T follicular helper cell (primary cell): ENCODE measurements at regions not wholly inside any gene's neighbourhood (a gene's known extent, or its start where the extent isn't known, plus 50 kb on each side); places are given as distances from the start of the nearest gene placed in this dataset.

Source experiments
- DNase-seq: peaks from one replicate; pipeline ENCODE4 v3.0.0-alpha.2; 2020; ENCODE audit warnings: low read depth

DNA sequence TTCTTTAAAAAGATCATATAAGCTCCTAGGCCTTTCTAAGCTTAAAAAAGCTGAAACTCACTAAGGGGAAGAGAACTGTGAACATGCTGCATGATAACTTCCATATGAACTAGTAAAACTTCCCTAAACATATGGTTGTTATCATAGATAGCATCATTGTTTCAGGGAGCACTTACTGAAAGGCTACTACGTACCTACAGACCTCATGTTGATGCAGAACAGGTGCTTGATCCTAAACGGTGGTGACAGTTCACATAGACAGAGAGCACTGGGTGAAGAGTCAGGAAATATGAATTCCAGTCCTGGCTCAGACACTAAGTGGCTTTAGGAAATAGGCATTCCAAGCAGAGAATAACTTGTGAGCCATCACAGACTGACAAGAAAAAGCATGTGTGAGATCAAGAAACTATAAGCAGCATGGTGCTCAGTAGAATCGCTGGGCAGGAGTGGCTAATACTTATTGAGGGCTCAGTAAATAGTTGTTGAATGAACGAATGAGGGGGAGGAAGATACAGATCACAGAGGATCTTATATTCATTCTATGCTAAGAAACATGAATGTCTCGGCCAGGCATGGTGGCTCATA is 78.4 kb upstream of the NUDT4 start:
- DNase-seq = no peak

DNA sequence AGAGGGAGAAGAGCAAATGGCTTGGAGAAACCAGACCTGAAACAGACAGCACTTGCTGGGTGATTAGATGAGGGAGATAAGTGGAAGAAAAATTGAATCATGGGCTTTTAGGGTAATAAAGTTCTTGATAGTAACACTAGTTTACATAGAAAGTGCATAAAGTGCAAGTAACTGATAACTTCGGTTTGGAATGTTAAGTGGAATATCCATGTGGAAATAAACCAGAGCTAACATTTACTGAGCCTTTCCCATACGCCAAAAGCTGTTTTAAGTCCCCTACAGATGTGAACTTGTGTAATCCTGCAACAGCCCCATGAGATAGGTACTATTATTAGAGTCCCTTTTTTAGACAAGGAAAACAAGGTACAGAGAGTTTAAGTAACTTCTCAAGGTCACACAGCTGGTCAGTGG is 77.1 kb upstream of the NUDT4 start:
- DNase-seq = no peak

DNA sequence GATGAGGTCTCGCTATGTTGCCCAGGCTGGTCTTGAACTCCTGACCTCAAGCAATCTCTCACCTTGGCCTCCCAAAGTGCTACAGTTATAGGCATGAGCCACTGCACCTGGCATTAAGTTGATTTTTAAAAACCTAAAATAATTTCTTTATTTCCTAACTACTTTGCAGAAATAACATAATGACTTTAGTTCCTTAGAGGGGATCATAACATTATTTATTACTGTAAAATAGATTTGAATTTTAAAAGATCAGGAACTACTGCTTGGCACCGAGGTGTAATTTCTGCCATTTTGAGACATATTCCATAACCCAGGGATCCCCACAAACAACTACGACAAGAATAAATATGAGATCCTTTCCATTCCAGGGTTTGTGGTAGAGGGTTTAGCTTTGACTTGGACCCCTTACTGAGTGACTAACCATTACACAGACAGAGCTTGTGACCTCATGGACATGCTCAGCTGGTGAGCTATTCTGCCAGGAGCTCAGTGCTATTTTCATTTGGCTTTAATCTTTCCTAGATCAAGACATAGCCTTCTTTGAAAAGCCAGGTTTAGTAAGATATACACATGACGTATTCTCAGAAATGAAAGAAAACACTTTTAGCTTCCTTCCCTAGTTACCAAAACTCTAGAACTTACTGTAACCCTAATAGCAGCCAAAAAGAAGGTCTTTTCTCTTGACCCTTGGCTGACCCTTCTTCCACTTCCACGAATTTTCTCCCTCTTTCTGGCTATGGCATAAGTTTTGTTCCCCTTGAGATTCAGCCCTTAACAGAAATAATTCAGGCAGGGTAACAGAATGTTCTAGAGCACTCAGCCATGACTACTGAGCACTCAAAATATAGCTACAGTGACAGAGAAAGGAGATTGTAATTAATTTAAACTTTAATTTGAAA is 75.1 kb upstream of the NUDT4 start:
- no peak for DNase-seq

DNA sequence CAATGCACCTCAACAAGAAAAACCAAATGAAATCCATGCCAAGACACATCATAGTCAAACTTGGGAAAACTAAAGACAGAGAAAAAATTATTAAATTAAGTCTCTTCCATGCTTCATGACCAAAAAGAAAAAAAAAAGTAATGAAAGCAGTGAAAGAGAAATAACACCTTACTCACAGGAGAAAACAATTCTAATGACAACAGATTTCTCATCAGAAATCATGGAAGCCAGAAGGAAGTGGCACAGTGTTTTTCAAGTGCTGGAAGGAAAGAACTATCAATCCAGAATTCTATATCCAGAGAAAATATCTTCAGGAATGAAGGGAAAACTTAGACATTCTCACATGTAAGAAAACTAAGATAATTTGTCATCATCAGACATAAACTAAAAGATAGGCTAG is 71.1 kb upstream of the NUDT4 start:
- DNase-seq = no peak

DNA sequence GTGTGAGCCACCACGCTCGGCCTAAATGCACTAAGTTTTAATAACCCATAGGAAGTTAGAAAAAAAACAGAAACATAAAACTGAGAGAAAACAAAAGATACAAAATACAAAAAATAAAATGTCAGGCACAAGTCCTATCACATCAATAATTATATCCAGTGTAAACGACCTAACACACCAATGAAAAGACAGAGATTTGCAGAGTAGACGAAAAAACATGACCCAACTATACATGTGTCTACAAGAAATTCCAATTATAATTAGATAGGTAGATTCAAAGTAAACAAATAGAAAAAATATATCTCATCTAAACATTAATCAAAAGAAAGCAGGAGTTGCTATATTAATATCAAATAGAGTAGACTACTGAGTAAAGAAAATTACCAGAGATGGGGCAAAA is 69.4 kb upstream of the NUDT4 start:
- no peak for DNase-seq

DNA sequence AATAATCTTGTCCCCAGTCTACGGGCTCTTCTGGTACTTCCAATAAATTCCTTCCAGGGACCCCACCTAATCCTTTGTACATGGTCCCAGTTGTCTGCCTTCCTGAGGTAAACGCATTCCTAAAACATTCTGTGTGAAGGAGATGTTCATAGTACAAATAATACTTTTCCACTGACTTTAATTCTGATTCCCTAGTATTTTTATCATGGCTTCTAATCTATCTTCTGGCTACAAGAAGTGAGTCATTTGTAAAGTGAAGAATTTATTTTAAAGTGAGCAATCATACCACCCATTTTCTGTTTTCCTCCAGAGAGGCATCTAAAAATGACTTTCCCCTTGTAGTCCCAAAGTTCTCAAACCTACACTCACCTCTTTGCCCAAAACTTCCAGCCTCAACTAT is 65.9 kb upstream of the NUDT4 start:
- no peak for DNase-seq

DNA sequence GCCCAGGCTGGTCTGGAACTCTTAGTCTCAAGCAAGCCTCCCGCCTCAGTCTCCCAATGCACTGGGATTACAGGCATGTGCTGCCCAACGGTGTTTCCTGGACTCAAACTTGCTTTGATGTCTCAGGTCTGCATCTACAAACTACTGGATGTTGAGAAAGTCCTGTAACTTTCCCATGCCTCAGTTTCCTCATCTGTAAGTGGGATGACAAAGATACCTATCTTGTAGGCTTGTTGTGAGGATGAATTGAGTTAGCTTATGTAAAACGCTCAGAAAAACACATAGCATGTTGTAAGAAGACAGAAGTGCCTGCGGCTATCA is 63.6 kb upstream of the NUDT4 start:
- no peak for DNase-seq

DNA sequence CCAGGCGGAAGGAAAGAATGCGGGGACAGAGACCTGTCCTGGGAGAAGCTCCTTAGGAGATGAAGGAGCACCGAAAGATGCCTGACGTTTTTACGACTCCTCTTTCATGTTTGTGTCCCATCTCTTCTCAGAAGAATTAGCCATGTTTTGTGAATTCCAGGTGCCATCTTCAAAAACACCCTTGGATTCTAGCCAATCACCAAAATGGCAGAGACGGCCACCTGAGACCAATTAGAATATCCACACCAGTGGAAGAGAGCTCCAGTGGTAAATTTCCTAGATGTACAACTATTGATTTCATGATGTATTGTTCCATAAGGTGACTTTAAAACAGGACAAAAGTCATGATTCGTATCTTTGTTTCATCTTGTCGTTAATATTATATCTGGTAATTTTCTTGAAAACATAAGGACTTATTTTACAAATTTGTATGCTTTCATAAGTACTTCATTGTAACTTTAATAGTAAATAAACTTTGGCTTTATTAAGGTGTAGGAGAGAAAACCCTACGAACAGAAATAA is 62.3 kb upstream of the NUDT4 start:
- DNase-seq = no peak

DNA sequence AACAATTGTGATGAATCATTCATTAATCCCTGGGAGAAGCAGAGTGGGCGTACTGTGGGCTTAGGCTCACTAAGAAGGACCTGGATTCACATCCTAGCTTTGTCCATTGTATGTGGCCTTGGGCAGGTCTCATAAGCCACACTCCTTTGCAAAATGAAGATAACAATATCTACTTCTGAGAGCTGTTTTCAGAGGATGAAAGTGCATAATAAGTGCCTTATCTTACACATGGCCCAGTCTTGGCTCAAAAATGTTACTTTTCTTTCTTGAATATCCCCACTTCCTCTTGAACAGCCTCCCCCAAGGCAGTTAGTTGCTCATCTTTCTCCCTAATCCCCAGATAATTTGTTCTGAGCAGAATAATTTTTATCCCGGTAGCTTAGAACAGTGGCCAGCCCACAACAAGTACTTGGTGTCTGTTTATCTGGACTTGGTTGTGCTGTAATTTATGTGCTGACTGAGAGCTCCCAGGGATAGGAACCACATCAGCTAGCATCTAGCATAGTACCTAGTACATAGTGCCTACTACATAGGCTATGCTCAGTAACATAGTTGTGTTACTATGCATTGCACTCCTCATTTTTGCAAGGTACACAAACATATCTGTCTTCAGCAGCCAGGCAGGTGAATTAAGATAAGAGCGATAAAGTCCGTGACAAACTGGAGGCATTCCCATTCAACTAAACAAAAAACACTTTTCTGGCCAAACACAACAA is 61.7 kb upstream of the NUDT4 start:
- DNase-seq = no peak

DNA sequence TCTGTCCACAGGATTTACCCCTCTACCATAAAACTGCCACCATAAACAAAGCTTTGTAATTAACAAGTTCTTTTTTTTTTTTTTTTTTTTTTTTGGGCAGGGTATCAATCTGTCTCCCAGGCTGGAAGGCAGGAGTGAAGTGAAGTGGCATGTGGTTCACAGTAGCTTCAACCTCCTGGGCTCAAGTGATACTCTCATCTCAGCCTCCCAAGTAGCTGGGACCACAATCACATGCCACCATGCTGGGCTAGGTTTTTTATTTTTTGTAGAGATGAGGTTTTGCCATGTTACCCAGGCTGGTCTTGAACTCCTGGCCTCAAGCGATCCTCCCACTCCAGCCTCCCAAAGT is 61.1 kb upstream of the NUDT4 start:
- DNase-seq = no peak

DNA sequence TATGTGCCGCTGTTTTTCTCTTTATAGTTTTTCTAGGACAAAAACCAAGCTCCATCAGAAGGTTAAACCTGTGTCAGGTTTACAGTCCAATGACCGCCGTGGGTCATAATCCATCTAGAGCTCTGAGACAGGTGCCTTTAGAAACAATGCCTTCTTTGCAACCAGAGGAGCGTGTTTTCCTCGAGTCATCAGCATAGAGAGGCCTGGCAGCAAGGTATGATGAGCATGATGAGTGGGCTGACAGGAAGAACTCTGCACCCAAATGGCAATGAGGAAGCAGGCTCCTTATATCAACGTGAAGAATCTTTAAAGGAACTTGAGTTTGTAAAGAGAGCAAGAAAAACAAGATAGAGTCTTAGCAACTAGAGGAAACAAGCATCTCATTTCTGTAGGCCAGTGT is 60.5 kb upstream of the NUDT4 start:
- DNase-seq = no peak

DNA sequence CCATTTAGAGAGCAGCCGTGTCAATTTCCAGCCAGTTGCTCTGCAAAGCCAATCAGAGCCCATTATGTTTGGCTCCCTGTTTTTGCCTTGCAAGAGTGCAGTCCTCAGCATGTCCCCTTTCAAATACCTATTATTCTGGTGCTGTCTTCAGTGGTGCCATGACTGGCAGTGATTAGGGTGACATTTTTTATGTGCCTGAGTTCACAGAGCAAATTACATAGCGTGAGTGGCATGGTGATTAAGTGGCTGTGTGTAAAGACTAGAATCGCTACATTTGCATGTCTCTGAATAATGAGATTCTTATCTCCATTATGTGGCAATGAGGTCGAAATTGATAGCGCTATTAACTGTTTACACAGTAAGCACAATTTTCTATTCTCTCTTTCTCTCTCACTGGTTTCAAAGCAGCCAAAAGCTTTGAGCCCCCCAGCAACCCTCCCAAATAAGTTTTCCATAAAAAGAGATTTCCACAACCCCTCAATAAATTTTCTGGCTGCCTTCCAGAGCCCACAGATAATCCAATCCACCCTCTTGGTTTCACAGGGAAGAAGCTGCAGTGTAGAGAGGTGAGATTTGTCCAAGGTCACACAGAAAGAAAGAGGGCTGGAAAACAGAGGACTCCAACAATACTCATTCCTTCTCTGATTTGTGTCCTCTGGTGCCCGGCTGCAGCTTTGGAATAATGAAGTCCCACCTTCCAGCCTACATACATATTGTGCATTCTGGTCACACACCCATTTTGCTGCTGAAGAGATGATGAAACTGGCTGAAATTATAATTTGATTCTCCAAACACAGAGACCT is 58.8 kb upstream of the NUDT4 start:
- no peak for DNase-seq

DNA sequence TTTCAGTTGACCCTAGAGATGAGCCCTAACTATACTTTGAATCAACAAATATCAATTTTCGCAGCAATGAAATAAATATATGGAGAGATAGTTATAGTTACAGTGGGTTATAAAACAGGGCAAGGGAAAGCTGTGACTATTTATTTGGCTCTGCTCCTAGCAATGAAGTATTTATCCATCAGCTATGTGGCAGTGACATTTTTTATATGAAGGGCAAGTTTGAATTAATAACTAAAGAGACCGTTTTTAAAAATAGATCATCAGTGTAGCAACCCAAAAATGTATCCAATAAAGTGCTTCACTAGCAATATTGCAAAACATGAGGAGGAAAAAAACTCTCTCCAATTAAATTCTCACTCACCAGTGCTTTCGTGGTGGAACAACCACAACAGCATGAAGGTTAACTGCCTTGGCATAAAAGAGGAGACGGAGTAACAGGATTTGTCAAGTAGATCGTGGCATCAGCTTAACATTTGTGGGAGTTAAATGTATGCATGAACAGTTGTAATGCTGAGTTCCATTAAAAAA is 58.1 kb upstream of the NUDT4 start:
- no peak for DNase-seq

DNA sequence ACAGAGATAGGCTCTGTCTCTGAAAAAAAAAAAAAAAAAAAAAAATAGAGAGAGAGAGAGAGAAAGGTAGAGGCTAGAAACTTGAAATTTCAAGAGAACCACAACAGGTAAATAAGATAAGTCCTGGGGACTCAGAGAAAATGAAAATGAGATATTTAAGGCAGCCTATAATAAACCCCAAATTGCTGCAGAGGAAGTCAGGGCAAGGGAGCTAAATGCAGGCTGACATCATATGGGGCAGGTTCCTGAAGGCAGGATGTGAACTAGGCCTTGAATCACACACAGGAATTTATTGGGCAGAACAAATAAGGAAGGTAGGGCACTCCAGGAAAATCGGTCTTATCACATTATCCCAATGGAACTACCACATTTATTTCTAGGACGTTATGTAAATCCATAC is 54.9 kb upstream of the NUDT4 start:
- no peak for DNase-seq

DNA sequence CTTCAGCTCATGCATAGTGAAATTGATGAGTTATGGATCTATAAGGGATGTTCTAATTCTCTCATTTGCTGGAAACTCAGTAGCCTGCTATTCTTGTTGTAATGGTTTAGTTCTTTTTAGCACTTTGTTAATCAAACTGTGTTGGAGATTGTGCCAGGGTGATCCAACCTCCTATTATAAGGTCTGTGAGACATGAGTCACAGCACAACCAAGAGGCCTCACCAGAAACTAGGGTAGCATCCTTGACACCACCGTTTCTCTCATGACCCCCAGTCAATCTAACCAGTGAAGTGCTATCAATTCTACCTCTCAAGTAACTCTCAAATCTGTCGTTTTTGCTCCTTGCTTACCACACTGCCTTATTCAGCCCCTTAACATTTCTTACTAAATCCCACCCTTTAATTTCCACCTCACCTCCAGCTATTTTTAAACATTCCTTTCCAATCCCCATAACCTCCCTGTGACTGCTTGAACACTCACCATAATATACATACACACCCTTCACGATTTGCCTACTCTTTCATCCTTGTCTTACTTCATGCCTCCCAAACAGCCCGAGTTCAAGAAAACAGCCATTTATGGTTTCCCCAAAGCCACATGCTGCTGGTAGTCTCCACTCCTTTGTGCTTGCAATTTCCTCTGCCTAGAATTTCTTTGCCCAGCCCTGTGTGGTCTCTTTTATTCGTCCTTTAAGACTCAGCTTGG is 53.9 kb upstream of the NUDT4 start:
- no peak for DNase-seq

DNA sequence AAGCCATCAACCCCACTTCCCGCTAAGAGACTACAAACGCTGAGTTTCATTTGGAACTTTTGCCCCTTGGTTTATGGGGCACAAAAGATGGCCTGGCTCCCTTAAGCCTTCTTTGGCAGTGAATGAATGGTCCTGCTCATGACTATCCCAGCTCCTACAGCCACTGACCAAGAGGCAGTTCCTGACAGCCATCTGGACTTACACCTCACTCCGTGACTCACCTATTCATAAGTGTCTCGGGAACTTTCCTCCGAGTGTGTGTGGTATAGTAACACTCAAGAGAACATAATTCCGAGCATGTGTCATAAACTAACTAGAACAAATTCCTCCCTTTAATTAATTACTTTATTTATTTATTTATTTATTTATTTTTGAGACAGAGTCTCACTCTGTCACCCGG is 51.9 kb upstream of the NUDT4 start:
- no peak for DNase-seq
